PFSK-1 (cell line): ENCODE measurements at regions not wholly inside any gene's neighbourhood (a gene's known extent, or its start where the extent isn't known, plus 50 kb on each side); places are given as distances from the start of the nearest gene placed in this dataset.

Source experiments
- FOXP2 ChIP-seq: optimal IDR thresholded peaks from 2 replicates; pipeline ENCODE3; 2011; ENCODE audit warnings: borderline replicate concordance, control low read depth, inconsistent platforms; ENCODE audit not compliant: insufficient read depth; ENCODE audit errors: extremely low read length, extremely low read depth
- POLR2AphosphoS5 ChIP-seq: IDR thresholded peaks from 2 replicates; pipeline ENCODE4 v1.6.1; 2012; ENCODE audit warnings: low read depth, mild to moderate bottlenecking, control low read depth, low read length, moderate library complexity
- REST ChIP-seq, 2 experiments: IDR thresholded peaks; 2 replicates each; pipeline versions ENCODE4 v1.6.1 to v1.8.0; 2011 to 2012; ENCODE audit warnings: low read depth in 2 of 2, low read length in 2 of 2, control low read depth in 1 of 2, inconsistent platforms in 1 of 2, mild to moderate bottlenecking in 1 of 2, moderate library complexity in 1 of 2; ENCODE audit not compliant: insufficient read depth in 1 of 2
- SIN3A ChIP-seq: IDR thresholded peaks from 2 replicates; pipeline ENCODE4 v1.6.1; 2012; ENCODE audit warnings: mild to moderate bottlenecking, low read length, moderate library complexity, borderline replicate concordance; ENCODE audit not compliant: insufficient read depth
- TAF1 ChIP-seq: IDR thresholded peaks from 2 replicates; pipeline ENCODE4 v1.6.1; 2012; ENCODE audit warnings: low read length, control low read depth, borderline replicate concordance; ENCODE audit not compliant: insufficient read depth

GRCh38 chr1:81517987-81518386 lies 282.7 kb upstream of the ADGRL2 start:
- TF ChIP-seq FOXP2 (no peak), REST (IDR thresholded peaks at IDR 0.05; ENCODE audit: insufficient read depth in 1 of 2, low read depth in 2 of 2, low read length in 2 of 2) (no peak), SIN3A (no peak), POLR2AphosphoS5 (no peak), TAF1 (no peak)

- TF ChIP-seq REST (IDR thresholded peaks at IDR 0.05; ENCODE audit: insufficient read depth in 1 of 2, low read depth in 2 of 2, low read length in 2 of 2): 0 out of 4 replicates have a peak, but pooled peaks of 1 of the 2 experiments have one; percentile 9
- TF ChIP-seq FOXP2: no peak
- TF ChIP-seq SIN3A: no peak
- TF ChIP-seq TAF1: no peak
- TF ChIP-seq POLR2AphosphoS5: no peak
Observed at GRCh38 chr1:81513796-81514354, 286.9 kb upstream of the ADGRL2 start.

GRCh38 chr1:81512252-81513003 lies 288.3 kb upstream of the ADGRL2 start:
- TF ChIP-seq FOXP2 (no peak), TAF1 (no peak), REST (IDR thresholded peaks at IDR 0.05; ENCODE audit: insufficient read depth in 1 of 2, low read depth in 2 of 2, low read length in 2 of 2) (no peak), SIN3A (no peak), POLR2AphosphoS5 (no peak)

GRCh38 chr1:81511281-81511680 lies 289.5 kb upstream of the ADGRL2 start:
- TF ChIP-seq TAF1 (no peak), REST (IDR thresholded peaks at IDR 0.05; ENCODE audit: insufficient read depth in 1 of 2, low read depth in 2 of 2, low read length in 2 of 2) (no peak), FOXP2 (no peak), SIN3A (no peak), POLR2AphosphoS5 (no peak)
